Fibroblast of lung (primary cell): ENCODE measurements at regions not wholly inside any gene's neighbourhood (a gene's known extent, or its start where the extent isn't known, plus 50 kb on each side); places are given as distances from the start of the nearest gene placed in this dataset.

Source experiments
- DNase-seq, 2 donors: peaks; one replicate each; pipeline versions ENCODE4 v3.0.0 to v3.0.0-alpha.2; 2010; ENCODE audit warnings: low read depth in 2 of 2
- H2AFZ ChIP-seq: 2 replicates; pipeline ENCODE4 v1.5.1; 2012; ENCODE audit warnings: low read length, control low read depth, inconsistent platforms
- H3K27ac ChIP-seq: 2 replicates; pipeline ENCODE4 v1.5.1; 2011; ENCODE audit warnings: low read length, control low read depth; ENCODE audit not compliant: insufficient read depth
- H3K27me3 ChIP-seq: 2 replicates; pipeline ENCODE4 v1.5.1; 2011; ENCODE audit warnings: mild to moderate bottlenecking, low read length; ENCODE audit not compliant: control insufficient read depth, insufficient read depth
- H3K36me3 ChIP-seq: 2 replicates; pipeline ENCODE4 v1.5.1; 2011; ENCODE audit warnings: low read length; ENCODE audit not compliant: control insufficient read depth, insufficient read depth
- H3K4me1 ChIP-seq: 2 replicates; pipeline ENCODE4 v1.5.1; 2011; ENCODE audit warnings: low read length; ENCODE audit not compliant: control insufficient read depth, insufficient read depth; ENCODE audit errors: extremely low read depth
- H3K4me2 ChIP-seq: 2 replicates; pipeline ENCODE4 v1.5.1; 2011; ENCODE audit warnings: low read length, control low read depth; ENCODE audit not compliant: insufficient read depth; ENCODE audit errors: extremely low read depth
- H3K4me3 ChIP-seq, 4 experiments: fragments of 200-600 bp in 1 of 4; sonication (generic) in 1 of 4; replicated peaks in 1 of 4; 2 replicates each; pipeline ENCODE4 v1.5.1; 2011 to 2016; ENCODE audit warnings: low read length in 4 of 4, low read depth in 3 of 4, mild to moderate bottlenecking in 3 of 4, control low read depth in 2 of 4, inconsistent platforms in 1 of 4, mixed read lengths in 1 of 4; ENCODE audit not compliant: insufficient read depth in 1 of 4; ENCODE audit errors: control extremely low read depth in 1 of 4
- H3K79me2 ChIP-seq: 2 replicates; pipeline ENCODE4 v1.5.1; 2012; ENCODE audit warnings: mild to moderate bottlenecking, low read length, inconsistent platforms; ENCODE audit not compliant: control insufficient read depth, insufficient read depth
- H3K9ac ChIP-seq: 2 replicates; pipeline ENCODE4 v1.5.1; 2011; ENCODE audit warnings: mild to moderate bottlenecking, low read length, control low read depth; ENCODE audit not compliant: insufficient read depth
- H3K9me3 ChIP-seq: 2 replicates; pipeline ENCODE4 v1.5.1; 2012; ENCODE audit warnings: low read depth, low read length; ENCODE audit not compliant: control insufficient read depth, insufficient read depth
- H4K20me1 ChIP-seq: 2 replicates; pipeline ENCODE4 v1.5.1; 2011; ENCODE audit warnings: low read length; ENCODE audit not compliant: control insufficient read depth, insufficient read depth; ENCODE audit errors: extremely low read depth
- EZH2 ChIP-seq: IDR thresholded peaks from 2 replicates; pipeline ENCODE4 v1.5.1; 2012; ENCODE audit warnings: low read length, control low read depth, mild to moderate bottlenecking; ENCODE audit errors: missing control alignments
- TF ChIP-seq, protein P1 (sequence below), 2 donors: IDR thresholded peaks in 1 of 2; conservative IDR thresholded peaks in 1 of 2; 1 replicate in 1 of 2; 2 replicates in 1 of 2; pipeline ENCODE4 v1.5.1; 2011 to 2012; ENCODE audit warnings: low read length in 2 of 2, control low read depth in 1 of 2, inconsistent platforms in 1 of 2, low read depth in 1 of 2, mild to moderate bottlenecking in 1 of 2

DNA sequence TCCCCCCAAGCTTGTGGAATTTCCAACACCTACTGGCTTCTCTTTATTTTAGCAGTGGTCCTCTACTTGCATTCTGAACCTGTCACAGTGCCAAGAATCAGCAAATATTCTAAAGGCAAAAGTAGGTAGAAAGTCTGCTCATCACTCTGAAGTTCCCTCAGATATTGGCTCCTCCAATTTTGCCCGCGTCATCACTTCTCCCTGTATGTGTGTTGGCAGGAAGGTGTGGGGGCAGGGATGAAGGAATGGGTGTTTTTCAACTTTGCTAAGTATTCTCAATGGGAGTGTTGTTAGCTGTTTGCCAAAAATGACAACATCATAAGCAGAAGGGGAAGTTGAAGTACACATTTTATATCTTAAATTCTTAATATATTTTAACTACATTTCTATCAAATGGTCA, 226.2 kb downstream of the POLR1F start:
- Histone ChIP-seq H4K20me1 (no peaks in the 10 kb centered on the region), H3K4me1 (no peaks in the 10 kb centered on the region), H3K9ac (no peak overlapping the region), H3K79me2 (no peaks in the 10 kb centered on the region), H3K27me3 (no peaks in the 10 kb centered on the region), H2AFZ (no peak overlapping the region), H3K4me3 (no peak overlapping the region), H3K4me2 (no peak overlapping the region), H3K36me3 (no peaks in the 10 kb centered on the region), H3K9me3 (no peaks in the 10 kb centered on the region), H3K27ac (no peak overlapping the region)
- TF ChIP-seq EZH2, result no peak
- TF ChIP-seq, protein P1, sequence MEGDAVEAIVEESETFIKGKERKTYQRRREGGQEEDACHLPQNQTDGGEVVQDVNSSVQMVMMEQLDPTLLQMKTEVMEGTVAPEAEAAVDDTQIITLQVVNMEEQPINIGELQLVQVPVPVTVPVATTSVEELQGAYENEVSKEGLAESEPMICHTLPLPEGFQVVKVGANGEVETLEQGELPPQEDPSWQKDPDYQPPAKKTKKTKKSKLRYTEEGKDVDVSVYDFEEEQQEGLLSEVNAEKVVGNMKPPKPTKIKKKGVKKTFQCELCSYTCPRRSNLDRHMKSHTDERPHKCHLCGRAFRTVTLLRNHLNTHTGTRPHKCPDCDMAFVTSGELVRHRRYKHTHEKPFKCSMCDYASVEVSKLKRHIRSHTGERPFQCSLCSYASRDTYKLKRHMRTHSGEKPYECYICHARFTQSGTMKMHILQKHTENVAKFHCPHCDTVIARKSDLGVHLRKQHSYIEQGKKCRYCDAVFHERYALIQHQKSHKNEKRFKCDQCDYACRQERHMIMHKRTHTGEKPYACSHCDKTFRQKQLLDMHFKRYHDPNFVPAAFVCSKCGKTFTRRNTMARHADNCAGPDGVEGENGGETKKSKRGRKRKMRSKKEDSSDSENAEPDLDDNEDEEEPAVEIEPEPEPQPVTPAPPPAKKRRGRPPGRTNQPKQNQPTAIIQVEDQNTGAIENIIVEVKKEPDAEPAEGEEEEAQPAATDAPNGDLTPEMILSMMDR (conservative IDR thresholded peaks at IDR 0.05 in 1 of 2, IDR thresholded peaks at IDR 0.05 in 1 of 2; ENCODE audit: low read depth in 1 of 2, low read length in 2 of 2), result no peak
- no peak for DNase-seq

DNA sequence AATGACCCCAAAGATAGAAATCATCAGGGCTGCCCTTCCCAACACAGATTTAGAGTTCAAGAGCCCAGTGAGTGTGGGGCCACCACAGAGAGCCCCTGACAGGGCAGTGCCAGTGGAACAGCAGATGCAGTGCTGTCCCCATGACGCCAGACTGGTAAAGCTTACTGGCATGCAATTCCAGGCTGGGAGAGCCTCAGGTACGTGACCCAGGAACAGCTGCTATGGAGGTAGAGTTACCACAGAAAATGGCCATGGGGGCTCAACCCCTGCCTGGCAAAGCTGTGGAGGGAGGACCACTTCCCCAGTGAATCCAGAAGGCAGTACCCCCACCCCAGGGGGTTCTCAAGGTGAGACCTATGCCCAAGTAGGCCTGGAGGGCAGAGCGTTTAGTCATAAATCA, 228.5 kb downstream of the POLR1F start:
- no peaks in the 10 kb centered on the region for H4K20me1 ChIP-seq
- H2AFZ ChIP-seq, result no peak overlapping the region
- H3K79me2 ChIP-seq, result no peaks in the 10 kb centered on the region
- no peaks in the 10 kb centered on the region for H3K36me3 ChIP-seq
- H3K4me1 ChIP-seq, result no peaks in the 10 kb centered on the region
- TF ChIP-seq, protein P1 (conservative IDR thresholded peaks at IDR 0.05 in 1 of 2, IDR thresholded peaks at IDR 0.05 in 1 of 2; ENCODE audit: low read depth in 1 of 2, low read length in 2 of 2), result no peak
- no peak for TF ChIP-seq EZH2
- H3K27ac ChIP-seq, result no peak overlapping the region
- no peaks in the 10 kb centered on the region for H3K9me3 ChIP-seq
- no peak overlapping the region for H3K4me2 ChIP-seq
- no peak overlapping the region for H3K9ac ChIP-seq
- no peaks in the 10 kb centered on the region for H3K27me3 ChIP-seq
- no peak for DNase-seq
- H3K4me3 ChIP-seq, result no peak overlapping the region

DNA sequence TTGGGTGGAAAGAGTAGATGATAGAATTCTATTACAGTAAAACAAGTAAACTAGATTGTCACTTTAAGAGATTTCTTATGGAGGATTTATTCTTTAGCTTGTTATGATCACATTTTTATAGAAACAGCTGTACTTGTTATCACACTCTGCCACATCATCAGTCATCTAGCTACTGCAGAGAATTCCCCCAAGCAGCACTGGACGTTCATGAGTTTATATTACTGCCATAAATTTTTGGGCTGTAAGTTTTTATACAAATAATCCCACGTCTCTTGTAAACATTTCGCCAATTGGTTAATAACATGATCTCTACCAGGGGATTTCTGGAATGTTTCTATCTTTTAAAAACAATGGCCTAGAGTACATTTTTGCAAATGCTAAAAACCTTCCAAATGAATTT, 238.8 kb downstream of the POLR1F start:
- H3K9me3 ChIP-seq, result no peaks in the 10 kb centered on the region
- TF ChIP-seq, protein P1 (conservative IDR thresholded peaks at IDR 0.05 in 1 of 2, IDR thresholded peaks at IDR 0.05 in 1 of 2; ENCODE audit: low read depth in 1 of 2, low read length in 2 of 2), result no peak
- TF ChIP-seq EZH2, result no peak
- H2AFZ ChIP-seq, result no peak overlapping the region
- H3K4me1 ChIP-seq, result no peaks in the 10 kb centered on the region
- no peak overlapping the region for H3K4me2 ChIP-seq
- H3K27me3 ChIP-seq, result no peaks in the 10 kb centered on the region
- no peak overlapping the region for H3K9ac ChIP-seq
- H4K20me1 ChIP-seq, result no peaks in the 10 kb centered on the region
- DNase-seq, result peak in 1 of 2 donors; percentile 80
- H3K27ac ChIP-seq, result no peak overlapping the region
- no peaks in the 10 kb centered on the region for H3K36me3 ChIP-seq
- H3K79me2 ChIP-seq, result no peaks in the 10 kb centered on the region
- no peak overlapping the region for H3K4me3 ChIP-seq
